NB4 (cell line): ENCODE measurements at regions not wholly inside any gene's neighbourhood (a gene's known extent, or its start where the extent isn't known, plus 50 kb on each side); places are given as distances from the start of the nearest gene placed in this dataset.

Source experiments
- DNase-seq: peaks from one replicate; pipeline ENCODE4 v3.0.0; 2010; ENCODE audit warnings: low read depth
- H3K4me3 ChIP-seq: one replicate; pipeline ENCODE4 v1.5.1; 2011; ENCODE audit warnings: mild to moderate bottlenecking, low read depth, low read length, moderate library complexity
- CTCF ChIP-seq: IDR thresholded peaks from one replicate; pipeline ENCODE4 v1.5.1; 2012; ENCODE audit warnings: low read depth, low read length
- MAX ChIP-seq: IDR thresholded peaks from 2 replicates; pipeline ENCODE4 v1.6.1; 2011; ENCODE audit warnings: low read depth, low read length
- MYC ChIP-seq: IDR thresholded peaks from 2 replicates; pipeline ENCODE4 v1.6.1; 2011; ENCODE audit warnings: low read depth, low read length
- POLR2A ChIP-seq: IDR thresholded peaks from 2 replicates; pipeline ENCODE4 v1.6.1; 2011; ENCODE audit warnings: mild to moderate bottlenecking; ENCODE audit not compliant: insufficient read length; ENCODE audit errors: extremely low read depth

- TF ChIP-seq POLR2A (no peak), MYC (no peak), MAX (no peak), CTCF (no peak)
- no peak for DNase-seq
- no peak overlapping the region for H3K4me3 ChIP-seq
Measured at GRCh38 chr10:2949221-2949947, 118.0 kb upstream of the PFKP start.

GRCh38 chr10:2948127-2948854 lies 119.1 kb upstream of the PFKP start:
- TF ChIP-seq MYC: no peak
- TF ChIP-seq POLR2A: no peak
- TF ChIP-seq CTCF: no peak
- no peak for TF ChIP-seq MAX
- DNase-seq: no peak

GRCh38 chr10:2944788-2945187 lies 122.6 kb upstream of the PFKP start:
- TF ChIP-seq POLR2A (no peak), CTCF (no peak), MYC (no peak), MAX (no peak)
- DNase-seq: no peak
- H3K4me3 ChIP-seq: no peak overlapping the region

More at GRCh38 chr10:2948127-2948854, 119.1 kb upstream of the PFKP start:
- H3K4me3 ChIP-seq: no peak overlapping the region

- no peak overlapping the region for H3K4me3 ChIP-seq
- DNase-seq: no peak
- no peak for TF ChIP-seq MAX
Measured at GRCh38 chr10:2943932-2944614, 123.3 kb upstream of the PFKP start.

- TF ChIP-seq MYC (no peak), POLR2A (no peak), MAX (no peak), CTCF (no peak)
- no peak overlapping the region for H3K4me3 ChIP-seq
- DNase-seq: no peak
Measured at GRCh38 chr10:2942938-2943337, 124.4 kb upstream of the PFKP start.

GRCh38 chr10:2938869-2939268 lies 128.5 kb upstream of the PFKP start:
- no peak overlapping the region for H3K4me3 ChIP-seq
- TF ChIP-seq MYC: no peak
- no peak for TF ChIP-seq CTCF
- TF ChIP-seq MAX: no peak
- no peak for TF ChIP-seq POLR2A
- no peak for DNase-seq
